Left lung (tissue), 4 donors: ENCODE measurements at regions not wholly inside any gene's neighbourhood (a gene's known extent, or its start where the extent isn't known, plus 50 kb on each side); places are given as distances from the start of the nearest gene placed in this dataset.

Experiments used
- ATAC-seq: fragments of 200-7000 bp; cut with Tn5 transposase; one replicate; pipeline ENCODE4 v1.9.1; 2020; ENCODE audit warnings: moderate library complexity
- DNase-seq, 4 donors: peaks; one replicate each; pipeline ENCODE4 v3.0.0-alpha.2; 2013 to 2020
- H3K27ac ChIP-seq, 2 donors: fragments of 200-600 bp; sonication (generic) in 1 of 2; one replicate each; pipeline versions ENCODE4 v1.5.0 to v1.8.0; 2020 to 2021
- H3K27me3 ChIP-seq, 2 donors: fragments of 200-600 bp; sonication (generic) in 1 of 2; one replicate each; pipeline versions ENCODE4 v1.5.0 to v1.8.0; 2020 to 2021
- H3K36me3 ChIP-seq, 2 donors: fragments of 200-600 bp; sonication (generic) in 1 of 2; one replicate each; pipeline versions ENCODE4 v1.5.0 to v1.8.0; 2020 to 2021
- H3K4me1 ChIP-seq, 2 donors: fragments of 200-600 bp; one replicate each; pipeline ENCODE4 v1.8.0; 2021
- H3K4me3 ChIP-seq, 2 donors: fragments of 200-600 bp; sonication (generic) in 1 of 2; one replicate each; pipeline versions ENCODE4 v1.5.0 to v1.8.0; 2020 to 2021; ENCODE audit warnings: mild to moderate bottlenecking in 1 of 2
- H3K9me3 ChIP-seq, 2 donors: fragments of 200-600 bp; sonication (generic) in 1 of 2; one replicate each; pipeline versions ENCODE4 v1.5.0 to v1.8.0; 2020 to 2021
- intact Hi-C, 2 donors: fragments of 100-400 bp; cut with DNase I; formaldehyde crosslinking; loops; one replicate each; pipeline versions ENCODE4 v1.11.2 to v1.14.2; 2022
- microRNA-seq, 2 donors: library from miRNA; unstranded; fragments of <30 nt; microRNA quantifications; one replicate each; pipeline ENCODE4, GENCODE V29; 2019
- TF ChIP-seq, protein P1 (sequence below), 2 donors: fragments of 200-600 bp; sonication (generic) in 1 of 2; IDR thresholded peaks; one replicate each; pipeline versions ENCODE4 v1.5.0 to v1.8.0; 2021; ENCODE audit warnings: antibody characterized with exemption in 2 of 2
- donor health status: DM: no; HTN: yes; CAD: no.
- donor health status: DM: no; HTN: no; CAD: no.

GRCh38 chr6:90643381-90643780, 56.5 kb upstream of the MAP3K7 start:
- no peak for DNase-seq
- TF ChIP-seq, protein P1, sequence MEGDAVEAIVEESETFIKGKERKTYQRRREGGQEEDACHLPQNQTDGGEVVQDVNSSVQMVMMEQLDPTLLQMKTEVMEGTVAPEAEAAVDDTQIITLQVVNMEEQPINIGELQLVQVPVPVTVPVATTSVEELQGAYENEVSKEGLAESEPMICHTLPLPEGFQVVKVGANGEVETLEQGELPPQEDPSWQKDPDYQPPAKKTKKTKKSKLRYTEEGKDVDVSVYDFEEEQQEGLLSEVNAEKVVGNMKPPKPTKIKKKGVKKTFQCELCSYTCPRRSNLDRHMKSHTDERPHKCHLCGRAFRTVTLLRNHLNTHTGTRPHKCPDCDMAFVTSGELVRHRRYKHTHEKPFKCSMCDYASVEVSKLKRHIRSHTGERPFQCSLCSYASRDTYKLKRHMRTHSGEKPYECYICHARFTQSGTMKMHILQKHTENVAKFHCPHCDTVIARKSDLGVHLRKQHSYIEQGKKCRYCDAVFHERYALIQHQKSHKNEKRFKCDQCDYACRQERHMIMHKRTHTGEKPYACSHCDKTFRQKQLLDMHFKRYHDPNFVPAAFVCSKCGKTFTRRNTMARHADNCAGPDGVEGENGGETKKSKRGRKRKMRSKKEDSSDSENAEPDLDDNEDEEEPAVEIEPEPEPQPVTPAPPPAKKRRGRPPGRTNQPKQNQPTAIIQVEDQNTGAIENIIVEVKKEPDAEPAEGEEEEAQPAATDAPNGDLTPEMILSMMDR (IDR thresholded peaks at IDR 0.05): no peak
- no peak for ATAC-seq
- H3K4me3 ChIP-seq: no peak overlapping the region
- no peak overlapping the region for H3K27ac ChIP-seq
- no peaks in the 10 kb centered on the region for H3K36me3 ChIP-seq
- peaks cover 0 to 8% of the 10 kb centered on the region in 2 donors for H3K9me3 ChIP-seq
- intact Hi-C loops: no loop called here
- H3K27me3 ChIP-seq: no peaks in the 10 kb centered on the region
- no peaks in the 10 kb centered on the region for H3K4me1 ChIP-seq

DNA sequence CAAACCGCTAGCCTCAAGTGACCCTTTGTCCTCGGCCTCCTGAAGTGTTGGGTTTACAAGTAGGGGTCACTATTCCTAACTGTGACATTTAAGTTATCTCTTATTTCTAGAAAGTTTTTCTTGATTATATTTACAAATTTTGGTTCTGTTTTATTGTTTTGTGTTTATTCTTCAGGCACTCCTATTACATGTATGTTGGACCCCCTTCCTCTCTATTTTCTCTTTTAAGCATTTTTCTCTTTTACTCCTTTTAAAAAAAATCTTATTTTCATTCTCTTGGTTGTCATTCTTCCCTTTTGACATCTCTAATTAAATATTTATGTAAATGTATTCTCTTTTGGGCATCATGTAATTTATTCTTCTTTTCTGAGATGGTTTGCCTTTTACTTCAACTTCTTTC, 50.4 kb upstream of the MAP3K7 start:
- H3K9me3 ChIP-seq: peaks cover 0 to 29% of the 10 kb centered on the region in 2 donors
- TF ChIP-seq, protein P1 (IDR thresholded peaks at IDR 0.05): no peak
- DNase-seq (no peak), ATAC-seq (no peak)
- H3K27me3 ChIP-seq: peaks cover 0 to 6% of the 10 kb centered on the region in 2 donors
- no peaks in the 10 kb centered on the region for H3K36me3 ChIP-seq
- H3K27ac ChIP-seq: no peak overlapping the region
- H3K4me1 ChIP-seq: no peaks in the 10 kb centered on the region
- intact Hi-C loops: no loop called here
- H3K4me3 ChIP-seq: no peak overlapping the region

Small RNA genes in the stretch of these regions (microRNA-seq; reads per million reads assigned to microRNA genes)
- 0 reads per million in 2 donors for gene MIR4643
